ENCODE measurements at regions not wholly inside any gene's neighbourhood (a gene's known extent, or its start where the extent isn't known, plus 50 kb on each side); places are given as distances from the start of the nearest gene placed in this dataset.

GRCh38 chr20:39397646-39398045 lies 435.5 kb downstream of the DHX35 start:
- no peak overlapping the region for H3K4me3 ChIP-seq (ENCODE audit: control insufficient read depth, low read depth, low read length)
- no peak for TF ChIP-seq CTCF (conservative IDR thresholded peaks at IDR 0.05; ENCODE audit: control insufficient read depth, insufficient read depth, low read depth, low read length)
- DNase-seq (ENCODE audit: low read depth): no peak

- DNase-seq (ENCODE audit: low read depth): peak; percentile 2
- H3K4me3 ChIP-seq (ENCODE audit: control insufficient read depth, low read depth, low read length): no peak overlapping the region
- no peak for TF ChIP-seq CTCF (conservative IDR thresholded peaks at IDR 0.05; ENCODE audit: control insufficient read depth, insufficient read depth, low read depth, low read length)
Measured at GRCh38 chr20:39395478-39396291, 433.5 kb downstream of the DHX35 start.

- no peak for TF ChIP-seq CTCF (conservative IDR thresholded peaks at IDR 0.05; ENCODE audit: control insufficient read depth, insufficient read depth, low read depth, low read length)
- no peak for DNase-seq (ENCODE audit: low read depth)
- H3K4me3 ChIP-seq (ENCODE audit: control insufficient read depth, low read depth, low read length): no peak overlapping the region
Measured at GRCh38 chr20:39394461-39394860, 432.3 kb downstream of the DHX35 start.

GRCh38 chr20:39390186-39390585 lies 428.0 kb downstream of the DHX35 start:
- no peak overlapping the region for H3K4me3 ChIP-seq (ENCODE audit: control insufficient read depth, low read depth, low read length)
- TF ChIP-seq CTCF (conservative IDR thresholded peaks at IDR 0.05; ENCODE audit: control insufficient read depth, insufficient read depth, low read depth, low read length): no peak
- no peak for DNase-seq (ENCODE audit: low read depth)

GRCh38 chr20:39381595-39381994 lies 419.5 kb downstream of the DHX35 start:
- no peak for DNase-seq (ENCODE audit: low read depth)
- no peak for TF ChIP-seq CTCF (conservative IDR thresholded peaks at IDR 0.05; ENCODE audit: control insufficient read depth, insufficient read depth, low read depth, low read length)
- no peak overlapping the region for H3K4me3 ChIP-seq (ENCODE audit: control insufficient read depth, low read depth, low read length)

GRCh38 chr20:39378776-39379175 lies 416.6 kb downstream of the DHX35 start:
- no peak overlapping the region for H3K4me3 ChIP-seq (ENCODE audit: control insufficient read depth, low read depth, low read length)
- TF ChIP-seq CTCF (conservative IDR thresholded peaks at IDR 0.05; ENCODE audit: control insufficient read depth, insufficient read depth, low read depth, low read length): no peak

More at GRCh38 chr20:39378776-39379175, 416.6 kb downstream of the DHX35 start:
- DNase-seq (ENCODE audit: low read depth): peak; percentile 1
